Osteoblast (primary cell): ENCODE measurements at regions not wholly inside any gene's neighbourhood (a gene's known extent, or its start where the extent isn't known, plus 50 kb on each side); places are given as distances from the start of the nearest gene placed in this dataset. TPM values are rescaled to one million over a fixed set of nuclear protein-coding genes. Genes with fewer than 3 reads are reported as not detected.

Experiments used
- DNase-seq: peaks from one replicate; pipeline ENCODE4 v3.0.0; 2011; ENCODE audit warnings: low spot score, mixed read lengths; ENCODE audit not compliant: insufficient read length; ENCODE audit errors: missing footprints
- H2AFZ ChIP-seq: 2 replicates; pipeline ENCODE4 v1.6.0; 2011; ENCODE audit warnings: mild to moderate bottlenecking, low read length
- H3K27ac ChIP-seq: 2 replicates; pipeline ENCODE4 v1.5.1; 2011; ENCODE audit warnings: mild to moderate bottlenecking, low read depth, low read length, moderate library complexity
- H3K27me3 ChIP-seq: 2 replicates; pipeline ENCODE4 v1.6.0; 2012; ENCODE audit warnings: mild to moderate bottlenecking, control low read depth, inconsistent platforms, low read length, moderate library complexity; ENCODE audit not compliant: insufficient read depth
- H3K36me3 ChIP-seq: 2 replicates; pipeline ENCODE4 v1.5.1; 2011; ENCODE audit warnings: mild to moderate bottlenecking, low read length, control low read depth, moderate library complexity; ENCODE audit not compliant: insufficient read depth
- H3K4me1 ChIP-seq: 2 replicates; pipeline ENCODE4 v1.5.1; 2011; ENCODE audit warnings: mild to moderate bottlenecking, low read length, control low read depth, moderate library complexity; ENCODE audit not compliant: insufficient read depth
- H3K4me2 ChIP-seq: 2 replicates; pipeline ENCODE4 v1.6.0; 2011; ENCODE audit warnings: mild to moderate bottlenecking, low read length; ENCODE audit not compliant: insufficient read depth
- H3K4me3 ChIP-seq: fragments of 200-600 bp; sonication (generic); 3 replicates; pipeline ENCODE4 v1.5.1; 2012; ENCODE audit warnings: mild to moderate bottlenecking, low read length, inconsistent platforms; ENCODE audit not compliant: insufficient read depth
- H3K79me2 ChIP-seq: 2 replicates; pipeline ENCODE4 v1.6.0; 2012; ENCODE audit warnings: mild to moderate bottlenecking, low read length, control low read depth, inconsistent platforms; ENCODE audit not compliant: insufficient read depth
- H3K9me3 ChIP-seq: 2 replicates; pipeline ENCODE4 v1.5.1; 2011; ENCODE audit warnings: low read depth, low read length, control low read depth
- H4K20me1 ChIP-seq: 2 replicates; pipeline ENCODE4 v1.6.0; 2012; ENCODE audit warnings: mild to moderate bottlenecking, low read length, control low read depth; ENCODE audit not compliant: insufficient read depth
- CTCF ChIP-seq: IDR thresholded peaks from 2 replicates; pipeline ENCODE4 v1.5.1; 2011; ENCODE audit warnings: mild to moderate bottlenecking, low read depth, low read length, moderate library complexity; ENCODE audit errors: extremely low read depth
- small RNA-seq: library from RNA; depleted of rRNA; stranded (forward); fragments of <200 nt; gene quantifications from one replicate; pipeline ENCODE3, GENCODE V24; 2012

GRCh38 chr13:77969299-77969698, 50.7 kb upstream of the EDNRB start:
- Histone ChIP-seq H3K27ac (no peak overlapping the region), H3K79me2 (no peaks in the 10 kb centered on the region), H3K4me2 (no peak overlapping the region), H3K4me3 (no peak overlapping the region), H3K4me1 (no peaks in the 10 kb centered on the region), H3K27me3 (no peaks in the 10 kb centered on the region), H3K36me3 (no peaks in the 10 kb centered on the region), H4K20me1 (no peaks in the 10 kb centered on the region), H2AFZ (no peak overlapping the region), H3K9me3 (no peaks in the 10 kb centered on the region)
- no peak for DNase-seq
- no peak for TF ChIP-seq CTCF

Small RNA genes in the stretch of these regions (small RNA-seq; reads per million reads assigned to genes)
- not detected for gene RNY3P3
